ENCODE measurements at regions not wholly inside any gene's neighbourhood (a gene's known extent, or its start where the extent isn't known, plus 50 kb on each side); places are given as distances from the start of the nearest gene placed in this dataset.

DNA sequence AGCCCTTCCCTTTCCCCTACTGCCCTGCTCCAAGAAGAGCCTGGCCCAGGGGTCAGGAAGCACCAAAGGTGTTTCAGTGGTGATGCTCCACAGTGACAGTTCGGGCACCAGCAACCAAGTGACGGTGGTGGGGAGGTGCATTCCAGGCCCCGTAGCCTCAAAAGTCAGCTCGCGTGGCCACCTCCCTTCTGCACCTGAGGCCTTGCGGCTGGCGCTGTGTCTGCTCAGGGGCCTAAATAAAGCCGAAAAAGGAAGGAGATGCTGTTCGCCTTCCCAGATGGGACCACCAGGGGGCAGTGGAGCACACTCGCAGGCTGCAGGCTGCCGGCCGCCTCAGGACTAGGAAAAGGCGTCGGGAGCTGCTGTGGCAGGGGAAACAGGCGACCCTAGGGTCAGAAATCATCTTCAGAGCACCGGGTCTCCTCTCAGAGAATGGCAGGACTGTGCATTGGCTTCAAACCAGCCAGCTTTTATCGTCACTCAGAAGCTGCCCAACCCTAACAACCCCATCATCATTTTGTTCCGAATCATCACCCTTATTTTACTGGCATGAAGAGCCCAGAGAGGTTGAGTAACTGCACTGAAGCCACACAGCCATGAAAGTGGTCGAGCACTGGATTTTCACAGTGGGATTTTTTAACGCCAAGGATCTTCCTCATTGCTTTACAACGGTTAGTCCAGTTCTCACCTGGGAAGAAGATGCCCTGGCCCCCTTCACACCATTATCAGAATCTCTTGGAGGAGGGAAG, 213.0 kb upstream of the CELF4 start:
- no peak overlapping the region for H3K9ac ChIP-seq (ENCODE audit: low read depth in 1 of 2, low read length in 2 of 2)
- no peak overlapping the region for H3K27ac ChIP-seq (ENCODE audit: low read depth in 2 of 2, low read length in 2 of 2)
- no peaks in the 10 kb centered on the region for H3K36me3 ChIP-seq (ENCODE audit: control insufficient read depth in 2 of 2, insufficient read depth in 2 of 2, low read length in 2 of 2)

DNA sequence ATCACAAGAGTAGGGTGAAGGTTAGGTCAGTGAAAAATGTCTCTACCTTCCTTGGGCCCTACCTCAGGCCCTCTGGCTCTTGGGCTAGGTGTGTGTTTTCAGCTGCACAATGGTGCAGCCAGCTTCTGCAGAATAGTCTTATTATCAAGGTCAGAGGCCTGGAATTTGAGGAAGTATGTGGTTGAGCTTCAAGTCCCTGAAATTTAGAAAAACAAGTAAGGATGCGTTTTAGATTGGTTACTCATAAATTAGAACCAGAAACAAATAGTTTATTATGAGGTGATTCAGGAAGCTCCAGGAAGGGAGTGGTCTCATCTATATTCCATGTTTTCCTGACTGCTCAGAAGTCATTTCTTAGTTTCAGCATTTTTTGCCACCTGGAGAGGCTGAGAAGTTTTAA, 204.2 kb upstream of the CELF4 start:
- no peak overlapping the region for H3K27ac ChIP-seq (ENCODE audit: low read depth in 2 of 2, low read length in 2 of 2)
- no peaks in the 10 kb centered on the region for H3K4me1 ChIP-seq (ENCODE audit: control insufficient read depth in 2 of 2, insufficient read depth in 2 of 2, low read length in 2 of 2)
- no peaks in the 10 kb centered on the region for H3K9me3 ChIP-seq (ENCODE audit: control insufficient read depth in 2 of 2, low read length in 2 of 2)
- H3K9ac ChIP-seq (ENCODE audit: low read depth in 1 of 2, low read length in 2 of 2), result no peak overlapping the region
- H3K36me3 ChIP-seq (ENCODE audit: control insufficient read depth in 2 of 2, insufficient read depth in 2 of 2, low read length in 2 of 2), result no peaks in the 10 kb centered on the region
- no peak overlapping the region for H3K4me3 ChIP-seq (ENCODE audit: low read length in 2 of 2)
- H3K27me3 ChIP-seq (ENCODE audit: control insufficient read depth in 2 of 2, insufficient read depth in 2 of 2, low read length in 2 of 2), result no peaks in the 10 kb centered on the region

More for the DNA sequence above, 213.0 kb upstream of the CELF4 start:
- Histone ChIP-seq H3K4me1 (ENCODE audit: control insufficient read depth in 2 of 2, insufficient read depth in 2 of 2, low read length in 2 of 2) (no peaks in the 10 kb centered on the region), H3K9me3 (ENCODE audit: control insufficient read depth in 2 of 2, low read length in 2 of 2) (no peaks in the 10 kb centered on the region), H3K4me3 (ENCODE audit: low read length in 2 of 2) (no peak overlapping the region), H3K27me3 (ENCODE audit: control insufficient read depth in 2 of 2, insufficient read depth in 2 of 2, low read length in 2 of 2) (no peaks in the 10 kb centered on the region)

DNA sequence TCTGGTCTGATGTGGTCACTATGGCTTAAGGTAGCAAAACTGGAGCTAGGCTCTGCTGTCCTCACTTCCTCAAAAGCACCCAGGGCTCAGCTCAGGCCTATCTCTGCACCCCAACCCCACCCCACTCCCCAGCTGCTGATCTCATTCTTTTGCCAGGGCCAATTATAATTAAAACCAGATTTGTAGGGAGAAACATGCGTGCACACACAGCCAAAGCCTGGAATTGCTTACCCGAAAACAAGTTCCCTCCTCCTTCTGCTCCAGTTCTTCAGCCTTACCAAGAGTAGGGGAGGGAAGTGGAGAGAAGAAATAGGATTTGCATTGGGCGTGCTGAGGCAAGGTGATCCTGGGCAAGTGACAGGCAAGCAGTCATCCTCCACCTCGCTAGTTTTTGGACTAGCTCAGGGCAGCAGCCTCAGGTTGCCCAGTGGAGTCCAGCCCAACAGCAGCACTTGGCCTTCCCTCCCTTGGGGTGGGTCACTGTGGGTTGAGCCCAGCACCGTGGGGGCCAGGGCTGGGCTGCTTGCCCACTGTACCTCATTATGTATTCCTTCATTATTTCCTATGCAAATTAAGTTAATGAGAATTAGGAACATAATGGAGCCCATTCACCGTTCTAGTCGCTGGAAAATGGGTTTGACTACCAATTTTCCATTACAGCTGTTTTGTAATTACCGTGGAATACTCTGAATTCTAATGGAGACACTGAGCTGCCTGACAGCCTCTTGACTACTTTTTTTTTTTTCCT, 199.1 kb upstream of the CELF4 start:
- H3K27me3 ChIP-seq (ENCODE audit: control insufficient read depth in 2 of 2, insufficient read depth in 2 of 2, low read length in 2 of 2), result no peaks in the 10 kb centered on the region

DNA sequence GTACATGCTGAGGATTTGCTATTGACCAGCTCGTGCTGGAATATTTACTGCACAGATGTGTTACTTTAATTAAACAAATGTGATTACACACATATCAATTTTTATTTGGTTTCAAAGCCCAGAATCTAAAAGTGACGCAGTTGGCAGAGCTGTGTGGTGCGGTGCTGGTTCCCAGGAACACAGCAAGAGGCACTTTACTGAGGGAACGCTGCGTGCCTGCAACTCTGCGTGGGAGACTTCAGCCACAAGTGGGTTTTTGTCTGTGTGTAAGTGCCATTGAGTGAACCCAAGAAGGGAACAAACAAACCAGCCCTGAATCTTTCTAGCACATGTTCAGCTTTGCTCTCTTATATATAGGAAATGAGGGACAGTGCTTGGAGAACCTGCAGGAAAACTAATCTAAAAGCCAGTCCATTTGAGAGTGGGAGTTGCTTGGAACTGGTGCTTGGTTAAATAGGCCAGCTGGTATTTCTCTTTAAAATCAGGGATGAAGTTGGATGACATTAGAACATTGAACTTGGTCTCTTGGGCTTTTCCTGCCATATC, 196.6 kb upstream of the CELF4 start:
- no peaks in the 10 kb centered on the region for H3K4me1 ChIP-seq (ENCODE audit: control insufficient read depth in 2 of 2, insufficient read depth in 2 of 2, low read length in 2 of 2)
- no peaks in the 10 kb centered on the region for H3K9me3 ChIP-seq (ENCODE audit: control insufficient read depth in 2 of 2, low read length in 2 of 2)
- no peak overlapping the region for H3K27ac ChIP-seq (ENCODE audit: low read depth in 2 of 2, low read length in 2 of 2)
- no peak overlapping the region for H3K9ac ChIP-seq (ENCODE audit: low read depth in 1 of 2, low read length in 2 of 2)
- no peaks in the 10 kb centered on the region for H3K27me3 ChIP-seq (ENCODE audit: control insufficient read depth in 2 of 2, insufficient read depth in 2 of 2, low read length in 2 of 2)
- no peaks in the 10 kb centered on the region for H3K36me3 ChIP-seq (ENCODE audit: control insufficient read depth in 2 of 2, insufficient read depth in 2 of 2, low read length in 2 of 2)
- H3K4me3 ChIP-seq (ENCODE audit: low read length in 2 of 2), result no peak overlapping the region

More for the DNA sequence above, 199.1 kb upstream of the CELF4 start:
- Histone ChIP-seq H3K27ac (ENCODE audit: low read depth in 2 of 2, low read length in 2 of 2) (no peak overlapping the region), H3K36me3 (ENCODE audit: control insufficient read depth in 2 of 2, insufficient read depth in 2 of 2, low read length in 2 of 2) (no peaks in the 10 kb centered on the region), H3K9ac (ENCODE audit: low read depth in 1 of 2, low read length in 2 of 2) (no peak overlapping the region), H3K4me1 (ENCODE audit: control insufficient read depth in 2 of 2, insufficient read depth in 2 of 2, low read length in 2 of 2) (no peaks in the 10 kb centered on the region), H3K4me3 (ENCODE audit: low read length in 2 of 2) (no peak overlapping the region), H3K9me3 (ENCODE audit: control insufficient read depth in 2 of 2, low read length in 2 of 2) (no peaks in the 10 kb centered on the region)

DNA sequence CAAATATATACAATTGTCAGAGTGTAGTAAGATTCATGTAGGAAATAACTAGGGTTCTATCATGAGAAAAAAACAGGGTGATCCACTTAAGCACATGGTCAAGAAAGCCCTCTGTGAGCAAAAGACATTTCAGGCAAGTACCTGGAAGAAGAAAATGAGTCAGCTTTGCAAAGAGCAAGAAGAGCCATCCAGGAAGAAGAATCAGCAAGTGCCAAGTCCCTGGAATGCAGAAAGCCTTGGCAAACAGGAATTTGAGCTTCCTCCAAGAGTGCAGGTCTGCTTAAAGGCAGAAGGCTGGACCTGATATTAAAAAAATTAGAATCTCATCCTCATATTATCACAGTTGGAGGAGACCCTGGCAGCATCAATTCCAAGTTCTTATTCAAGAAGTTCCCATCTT, 188.5 kb upstream of the CELF4 start:
- Histone ChIP-seq H3K27me3 (ENCODE audit: control insufficient read depth in 2 of 2, insufficient read depth in 2 of 2, low read length in 2 of 2) (no peaks in the 10 kb centered on the region), H3K9ac (ENCODE audit: low read depth in 1 of 2, low read length in 2 of 2) (no peak overlapping the region), H3K36me3 (ENCODE audit: control insufficient read depth in 2 of 2, insufficient read depth in 2 of 2, low read length in 2 of 2) (no peaks in the 10 kb centered on the region), H3K4me3 (ENCODE audit: low read length in 2 of 2) (no peak overlapping the region), H3K4me1 (ENCODE audit: control insufficient read depth in 2 of 2, insufficient read depth in 2 of 2, low read length in 2 of 2) (no peaks in the 10 kb centered on the region), H3K9me3 (ENCODE audit: control insufficient read depth in 2 of 2, low read length in 2 of 2) (no peaks in the 10 kb centered on the region), H3K27ac (ENCODE audit: low read depth in 2 of 2, low read length in 2 of 2) (no peak overlapping the region)

DNA sequence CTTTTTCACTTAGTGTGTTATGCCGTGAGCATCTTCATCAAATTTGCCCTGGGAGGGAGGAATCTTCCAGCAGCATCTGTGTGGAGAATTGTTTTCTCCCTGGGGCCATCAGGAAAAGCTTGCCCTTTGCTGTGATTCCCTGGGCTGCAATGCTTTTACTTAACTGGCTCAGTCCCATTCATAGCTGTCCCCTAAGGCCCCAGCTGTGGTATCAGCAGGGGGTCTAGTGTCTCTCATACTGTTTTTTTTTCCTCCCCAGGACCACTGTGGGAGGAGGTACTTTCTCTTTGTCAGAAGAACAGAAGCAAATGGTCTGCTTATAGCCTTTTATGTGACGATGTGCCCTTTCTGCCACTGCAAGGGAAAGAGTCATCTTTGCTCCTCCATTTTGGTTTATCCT, 176.8 kb upstream of the CELF4 start:
- no peaks in the 10 kb centered on the region for H3K27me3 ChIP-seq (ENCODE audit: control insufficient read depth in 2 of 2, insufficient read depth in 2 of 2, low read length in 2 of 2)
- no peaks in the 10 kb centered on the region for H3K36me3 ChIP-seq (ENCODE audit: control insufficient read depth in 2 of 2, insufficient read depth in 2 of 2, low read length in 2 of 2)
- no peak overlapping the region for H3K27ac ChIP-seq (ENCODE audit: low read depth in 2 of 2, low read length in 2 of 2)
- H3K4me1 ChIP-seq (ENCODE audit: control insufficient read depth in 2 of 2, insufficient read depth in 2 of 2, low read length in 2 of 2), result no peaks in the 10 kb centered on the region
- no peak overlapping the region for H3K9ac ChIP-seq (ENCODE audit: low read depth in 1 of 2, low read length in 2 of 2)
- no peaks in the 10 kb centered on the region for H3K9me3 ChIP-seq (ENCODE audit: control insufficient read depth in 2 of 2, low read length in 2 of 2)
- no peak overlapping the region for H3K4me3 ChIP-seq (ENCODE audit: low read length in 2 of 2)

DNA sequence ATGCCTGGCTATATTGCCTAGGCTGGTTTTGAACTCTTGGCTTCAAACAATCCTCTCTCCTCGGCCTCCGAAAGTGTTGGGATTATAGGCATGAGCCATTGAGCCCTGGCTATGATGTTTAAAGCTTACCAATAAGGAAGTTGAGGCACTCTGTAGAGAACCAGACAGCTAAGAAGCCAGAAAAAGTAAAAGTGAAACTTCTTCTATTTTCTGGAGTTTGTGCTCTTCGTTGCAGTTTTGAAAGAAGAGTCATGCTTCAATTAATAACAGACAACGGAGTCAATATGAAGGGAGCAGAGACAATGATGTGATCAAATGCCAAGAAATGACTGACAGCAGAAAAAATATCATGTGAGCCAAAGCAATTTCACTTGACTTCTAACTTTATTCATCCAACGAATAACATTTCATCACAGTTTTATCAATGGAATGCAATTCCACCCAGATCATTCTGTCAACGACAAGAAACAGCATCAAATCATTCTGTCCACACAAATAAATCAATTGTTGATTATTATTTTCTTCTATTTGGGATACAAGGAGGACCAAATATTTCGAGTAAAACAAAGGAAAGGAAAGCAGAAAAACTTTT, 175.5 kb upstream of the CELF4 start:
- Histone ChIP-seq H3K27me3 (ENCODE audit: control insufficient read depth in 2 of 2, insufficient read depth in 2 of 2, low read length in 2 of 2) (no peaks in the 10 kb centered on the region), H3K9ac (ENCODE audit: low read depth in 1 of 2, low read length in 2 of 2) (no peak overlapping the region), H3K9me3 (ENCODE audit: control insufficient read depth in 2 of 2, low read length in 2 of 2) (no peaks in the 10 kb centered on the region), H3K4me3 (ENCODE audit: low read length in 2 of 2) (peak overlapping the region in 1 of 2 donors; percentile 34), H3K36me3 (ENCODE audit: control insufficient read depth in 2 of 2, insufficient read depth in 2 of 2, low read length in 2 of 2) (no peaks in the 10 kb centered on the region), H3K27ac (ENCODE audit: low read depth in 2 of 2, low read length in 2 of 2) (no peak overlapping the region), H3K4me1 (ENCODE audit: control insufficient read depth in 2 of 2, insufficient read depth in 2 of 2, low read length in 2 of 2) (no peaks in the 10 kb centered on the region)

DNA sequence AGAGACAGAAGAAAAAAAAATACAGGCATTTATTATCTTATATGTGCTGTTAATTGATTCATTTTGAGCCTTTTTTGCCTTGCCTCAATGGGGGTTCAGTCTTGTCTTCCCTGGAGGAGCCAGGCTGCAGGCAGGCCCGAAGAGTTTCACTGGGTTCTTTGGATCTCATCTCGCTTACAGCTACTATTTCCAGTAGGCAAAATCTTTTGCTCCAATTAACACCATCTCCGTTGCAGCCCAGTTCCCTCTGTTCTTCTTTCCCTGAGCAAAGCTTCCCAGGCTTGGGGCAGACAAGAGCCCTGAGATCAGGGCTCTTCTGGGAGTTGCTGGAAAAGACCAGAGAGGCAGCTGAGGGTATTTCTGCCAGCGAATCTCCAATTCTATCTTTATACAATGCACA, 168.8 kb upstream of the CELF4 start:
- no peak overlapping the region for H3K9ac ChIP-seq (ENCODE audit: low read depth in 1 of 2, low read length in 2 of 2)
- no peaks in the 10 kb centered on the region for H3K9me3 ChIP-seq (ENCODE audit: control insufficient read depth in 2 of 2, low read length in 2 of 2)
- H3K4me3 ChIP-seq (ENCODE audit: low read length in 2 of 2), result no peak overlapping the region
- no peaks in the 10 kb centered on the region for H3K4me1 ChIP-seq (ENCODE audit: control insufficient read depth in 2 of 2, insufficient read depth in 2 of 2, low read length in 2 of 2)
- no peak overlapping the region for H3K27ac ChIP-seq (ENCODE audit: low read depth in 2 of 2, low read length in 2 of 2)
- no peaks in the 10 kb centered on the region for H3K36me3 ChIP-seq (ENCODE audit: control insufficient read depth in 2 of 2, insufficient read depth in 2 of 2, low read length in 2 of 2)
- H3K27me3 ChIP-seq (ENCODE audit: control insufficient read depth in 2 of 2, insufficient read depth in 2 of 2, low read length in 2 of 2), result no peaks in the 10 kb centered on the region

DNA sequence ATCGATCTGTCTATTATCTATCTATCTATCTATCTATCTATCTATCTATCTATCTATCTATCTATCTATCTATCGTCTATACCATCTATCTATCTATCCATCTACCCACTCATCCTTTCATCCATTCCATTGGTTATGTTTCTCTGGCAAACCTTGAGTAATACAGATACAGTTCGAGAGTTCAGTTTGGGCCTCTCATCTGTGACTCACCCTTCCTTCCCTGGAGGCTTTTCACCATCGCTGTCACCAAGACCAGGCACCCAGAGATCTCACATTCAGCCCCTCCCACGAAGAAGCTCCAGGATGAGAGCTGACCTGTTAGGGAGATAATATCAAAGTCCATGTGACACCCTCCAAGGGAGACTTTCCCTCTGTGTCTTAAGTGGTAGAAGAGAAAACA, 164.1 kb upstream of the CELF4 start:
- no peak overlapping the region for H3K4me3 ChIP-seq (ENCODE audit: low read length in 2 of 2)
- no peaks in the 10 kb centered on the region for H3K36me3 ChIP-seq (ENCODE audit: control insufficient read depth in 2 of 2, insufficient read depth in 2 of 2, low read length in 2 of 2)
- no peak overlapping the region for H3K27ac ChIP-seq (ENCODE audit: low read depth in 2 of 2, low read length in 2 of 2)
- no peaks in the 10 kb centered on the region for H3K4me1 ChIP-seq (ENCODE audit: control insufficient read depth in 2 of 2, insufficient read depth in 2 of 2, low read length in 2 of 2)
- no peak overlapping the region for H3K9ac ChIP-seq (ENCODE audit: low read depth in 1 of 2, low read length in 2 of 2)
- no peaks in the 10 kb centered on the region for H3K9me3 ChIP-seq (ENCODE audit: control insufficient read depth in 2 of 2, low read length in 2 of 2)
- no peaks in the 10 kb centered on the region for H3K27me3 ChIP-seq (ENCODE audit: control insufficient read depth in 2 of 2, insufficient read depth in 2 of 2, low read length in 2 of 2)

DNA sequence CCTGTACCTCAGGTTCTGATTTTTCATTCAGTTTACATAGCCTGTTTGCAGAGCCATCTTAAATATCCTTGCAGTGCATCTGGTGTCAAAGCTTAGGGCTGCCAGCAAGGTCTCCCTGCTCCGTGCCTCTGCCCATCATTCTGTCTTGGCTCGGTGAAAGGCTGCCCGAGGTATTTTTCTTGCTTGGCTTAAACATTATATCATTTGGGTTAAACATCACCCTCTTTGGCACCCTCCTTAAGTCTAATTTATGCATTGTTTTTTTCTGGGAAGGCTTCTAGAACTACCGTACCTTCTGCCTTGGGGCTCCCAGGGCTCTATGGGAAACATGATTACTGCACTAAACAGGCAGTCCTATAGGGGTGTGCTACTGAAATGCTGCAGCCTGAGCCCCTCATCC, 158.6 kb upstream of the CELF4 start:
- no peaks in the 10 kb centered on the region for H3K9me3 ChIP-seq (ENCODE audit: control insufficient read depth in 2 of 2, low read length in 2 of 2)
- H3K36me3 ChIP-seq (ENCODE audit: control insufficient read depth in 2 of 2, insufficient read depth in 2 of 2, low read length in 2 of 2), result no peaks in the 10 kb centered on the region
- H3K27me3 ChIP-seq (ENCODE audit: control insufficient read depth in 2 of 2, insufficient read depth in 2 of 2, low read length in 2 of 2), result no peaks in the 10 kb centered on the region
- no peaks in the 10 kb centered on the region for H3K4me1 ChIP-seq (ENCODE audit: control insufficient read depth in 2 of 2, insufficient read depth in 2 of 2, low read length in 2 of 2)
- no peak overlapping the region for H3K9ac ChIP-seq (ENCODE audit: low read depth in 1 of 2, low read length in 2 of 2)
- H3K27ac ChIP-seq (ENCODE audit: low read depth in 2 of 2, low read length in 2 of 2), result no peak overlapping the region
- H3K4me3 ChIP-seq (ENCODE audit: low read length in 2 of 2), result no peak overlapping the region
